ENCODE measurements at regions not wholly inside any gene's neighbourhood (a gene's known extent, or its start where the extent isn't known, plus 50 kb on each side); places are given as distances from the start of the nearest gene placed in this dataset.

DNA sequence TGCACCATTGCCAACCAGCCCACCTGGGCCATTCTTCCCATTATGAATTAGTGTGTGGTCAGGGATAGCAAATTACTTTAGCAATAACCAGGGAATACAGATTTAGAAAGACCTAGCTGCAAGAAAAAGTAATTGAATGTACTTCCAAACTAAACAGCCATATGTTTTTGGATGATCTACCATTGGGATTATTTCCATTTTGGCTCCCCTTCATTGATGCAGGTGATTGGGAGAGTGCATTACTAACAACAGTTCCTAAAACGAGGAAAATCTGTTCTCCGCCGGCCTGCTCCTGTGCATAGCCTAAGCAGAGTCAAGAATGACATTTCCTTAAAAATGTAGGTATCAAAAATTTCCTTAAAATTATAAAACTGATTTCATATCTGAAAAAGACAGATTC is 58.5 kb downstream of the MAIP1 start:
- no peak for DNase-seq

DNA sequence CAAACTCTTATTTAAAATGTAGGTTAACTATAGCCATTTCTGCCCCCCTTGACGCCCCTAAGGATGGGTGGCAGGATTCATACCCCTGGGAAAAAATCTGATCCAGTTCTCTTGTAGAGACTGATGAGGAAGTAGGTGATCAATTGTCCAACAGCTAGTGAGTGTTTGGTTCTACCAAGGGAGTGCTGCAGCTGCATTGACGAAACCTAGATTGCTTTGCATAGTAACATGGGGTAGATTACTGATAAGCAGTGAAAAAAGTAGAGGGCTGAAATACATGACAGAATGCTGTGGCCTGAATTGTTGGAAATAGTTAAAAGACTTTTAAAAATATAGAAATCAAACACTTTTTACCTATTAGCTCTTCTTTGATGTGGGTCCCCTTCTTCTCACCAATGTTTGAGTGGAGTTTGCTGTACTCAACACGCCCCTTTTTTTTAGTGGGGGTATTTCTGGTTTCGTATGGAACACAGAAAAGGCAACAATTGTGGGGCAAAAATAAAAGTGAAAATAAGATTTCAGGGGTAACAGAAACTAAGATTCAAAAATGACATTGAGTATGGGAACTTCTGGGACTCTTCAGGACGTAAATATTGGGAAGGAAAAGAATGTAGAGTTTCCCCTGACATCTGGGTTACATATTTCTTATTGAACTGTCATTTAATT is 66.2 kb downstream of the MAIP1 start:
- DNase-seq: no peak

DNA sequence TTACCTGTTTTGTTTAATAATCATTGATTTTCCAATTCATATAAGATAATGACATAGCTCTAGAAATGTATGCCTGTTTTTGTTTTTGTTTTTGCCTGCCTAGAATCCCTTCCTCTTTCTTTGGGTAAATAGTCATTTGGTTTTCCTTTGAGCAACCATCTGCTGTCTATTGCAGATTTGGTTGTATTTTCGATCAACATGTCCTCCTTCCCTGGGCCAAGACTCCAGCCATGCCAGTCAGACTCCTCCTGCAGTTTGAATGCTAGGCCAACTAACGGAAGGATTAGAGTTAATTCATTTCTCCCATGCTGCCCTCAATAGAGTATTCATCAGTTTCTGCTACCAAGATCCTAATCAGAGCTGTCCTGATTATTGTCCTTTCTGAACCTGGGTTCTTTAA is 67.1 kb downstream of the MAIP1 start:
- DNase-seq: no peak

DNA sequence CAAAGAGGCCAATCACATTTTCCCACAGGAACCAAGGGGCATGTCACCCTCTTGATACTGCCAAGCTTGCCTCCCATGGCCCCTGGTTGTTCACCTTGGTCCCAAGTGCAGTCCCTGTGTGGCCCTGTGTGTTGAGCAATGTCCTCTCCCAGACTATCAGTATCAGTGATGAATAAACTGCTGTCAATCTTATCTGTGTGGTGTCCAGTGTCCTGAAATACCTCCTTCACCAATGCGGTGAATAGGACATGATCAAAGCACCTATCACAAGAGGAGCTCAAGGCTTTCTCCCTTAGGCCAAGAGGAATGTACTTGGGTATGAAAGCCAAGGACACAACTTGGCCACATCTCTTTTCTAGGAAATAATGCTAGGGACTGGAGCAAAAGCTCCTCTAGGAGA is 68.2 kb downstream of the MAIP1 start:
- DNase-seq: no peak

DNA sequence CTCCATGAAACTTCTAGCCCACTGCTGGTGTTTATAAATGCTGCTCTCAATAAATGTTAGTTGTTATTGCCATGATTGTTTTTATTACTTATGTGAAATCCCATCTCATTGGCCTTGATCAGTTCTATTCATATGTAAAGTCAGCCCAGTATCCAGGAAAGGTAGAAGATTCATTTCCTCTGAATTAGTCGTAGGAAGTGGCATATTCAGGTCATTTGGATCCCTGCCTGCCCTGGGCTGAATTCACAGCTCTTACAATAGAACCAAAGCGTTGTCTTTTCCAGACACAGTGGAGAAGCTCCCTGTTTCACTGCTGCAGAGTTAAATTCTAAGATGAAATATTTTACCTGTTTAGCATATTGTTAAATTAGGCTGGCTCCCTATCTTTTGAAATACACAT is 70.3 kb downstream of the MAIP1 start:
- DNase-seq: no peak

DNA sequence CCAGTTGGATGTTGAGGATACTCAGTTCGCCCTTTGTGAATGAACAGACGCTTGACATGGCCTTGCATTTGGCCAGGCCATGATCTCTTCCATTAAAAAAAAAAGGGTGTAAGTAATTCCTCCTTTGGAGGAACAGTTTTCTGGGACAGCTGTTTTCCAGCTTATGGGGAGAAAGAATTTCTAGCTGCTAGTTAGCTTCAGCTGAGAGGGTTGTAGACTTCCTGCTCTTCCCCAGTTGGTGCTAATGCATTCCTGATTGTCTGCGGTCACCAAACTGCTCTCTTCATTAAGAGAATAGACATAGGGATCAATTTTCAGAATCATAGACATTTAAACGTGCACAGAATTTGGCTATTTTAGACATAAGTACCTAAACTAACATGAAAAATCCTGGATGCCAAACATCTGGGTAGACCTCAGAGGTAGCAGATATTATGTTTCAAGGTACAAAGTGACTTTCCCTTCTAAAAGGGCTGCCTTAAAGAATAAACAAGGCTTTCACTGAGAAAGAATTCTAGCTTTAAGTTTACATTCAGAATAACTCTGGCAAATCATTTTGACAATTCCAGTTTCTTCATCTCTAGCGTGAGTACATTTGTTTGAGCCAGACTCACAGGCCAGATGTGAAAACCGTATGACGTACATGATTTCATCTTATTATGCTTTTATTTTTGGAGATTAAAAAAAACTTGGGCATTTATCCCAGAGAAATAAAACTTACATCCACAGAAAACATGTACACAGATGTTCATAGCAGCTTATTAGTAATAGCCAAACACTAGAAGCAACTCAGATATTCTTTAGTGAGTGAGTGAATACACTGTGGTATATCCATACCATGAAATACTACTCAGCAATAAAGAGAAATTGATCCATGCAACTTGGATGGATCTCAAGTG is 71.2 kb downstream of the MAIP1 start:
- DNase-seq: no peak

DNA sequence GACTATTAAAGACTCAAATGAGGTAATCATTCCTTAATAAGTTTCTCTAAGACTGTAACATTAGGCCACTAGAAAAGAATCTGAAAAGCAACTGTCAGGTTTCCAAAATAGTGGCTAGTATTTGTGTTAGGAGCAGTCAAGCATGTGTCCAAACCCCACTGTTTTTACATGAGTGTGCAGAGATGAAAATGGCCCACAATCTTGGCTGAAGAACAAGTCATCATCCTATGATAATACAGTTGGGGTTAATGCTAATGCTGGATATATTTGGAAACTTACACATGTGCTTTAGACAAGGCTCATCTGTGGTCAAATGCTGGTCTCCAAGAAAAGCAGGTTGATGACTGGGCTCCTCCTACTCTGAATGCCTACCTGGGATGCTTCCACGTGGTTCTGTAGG is 73.6 kb downstream of the MAIP1 start:
- no peak for DNase-seq

DNA sequence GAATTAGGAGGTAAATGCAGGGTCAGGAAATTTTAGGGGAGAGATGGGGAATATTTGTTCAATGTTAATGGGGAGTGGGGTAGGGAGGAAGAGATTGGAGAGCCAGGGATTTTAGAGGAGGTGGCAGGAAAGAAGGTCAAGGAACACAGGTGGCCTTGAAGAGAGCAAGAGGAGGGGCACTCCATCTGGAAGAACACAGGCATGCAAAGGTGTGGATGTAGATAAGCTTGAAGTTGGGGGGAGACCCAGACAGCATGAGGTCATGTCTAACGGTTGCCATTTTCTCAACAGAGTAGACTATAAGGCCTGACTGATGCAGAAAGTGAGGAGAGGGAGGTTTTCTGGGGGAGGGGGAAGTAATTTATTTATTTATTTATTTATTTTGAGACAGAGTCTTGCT is 77.5 kb downstream of the MAIP1 start:
- DNase-seq: no peak

DNA sequence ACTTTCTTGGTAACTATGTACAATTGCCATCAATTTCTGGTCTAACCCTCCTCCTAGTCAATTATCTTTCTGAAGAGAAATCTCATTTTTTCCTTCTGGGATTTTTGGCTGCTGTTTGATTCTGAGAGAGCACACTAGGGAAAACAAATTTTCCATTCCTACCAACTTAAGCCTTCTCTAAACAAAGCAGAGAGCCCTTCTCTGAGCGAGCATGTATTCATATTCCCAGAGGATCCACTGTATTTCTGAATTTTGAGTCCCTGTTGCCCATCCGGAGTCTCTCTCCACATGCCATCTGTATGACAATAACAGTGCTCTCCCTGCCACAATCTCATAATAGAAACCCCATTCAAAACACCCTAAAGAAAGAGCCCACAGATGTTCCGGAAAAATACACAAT is 78.5 kb downstream of the MAIP1 start:
- DNase-seq: peak; percentile 17

DNA sequence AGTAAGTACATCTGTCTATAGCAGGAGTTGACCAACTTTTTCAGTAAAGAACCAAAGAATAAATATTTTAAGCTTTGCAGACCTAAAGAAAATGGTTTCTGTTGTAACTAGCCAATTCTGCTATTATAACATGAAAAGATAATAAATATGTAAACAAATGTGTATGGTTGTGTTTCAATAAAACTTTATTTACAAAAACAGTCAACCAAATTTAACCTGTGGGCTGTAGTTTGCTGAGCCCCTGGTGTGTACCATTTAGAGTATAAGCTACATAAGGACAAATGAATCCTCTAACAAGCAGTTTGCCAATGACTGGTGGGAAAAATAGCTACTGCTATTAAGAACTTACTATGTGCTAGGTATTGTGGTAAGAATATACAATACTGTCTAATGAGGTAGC is 79.4 kb downstream of the MAIP1 start:
- DNase-seq: no peak

DNA sequence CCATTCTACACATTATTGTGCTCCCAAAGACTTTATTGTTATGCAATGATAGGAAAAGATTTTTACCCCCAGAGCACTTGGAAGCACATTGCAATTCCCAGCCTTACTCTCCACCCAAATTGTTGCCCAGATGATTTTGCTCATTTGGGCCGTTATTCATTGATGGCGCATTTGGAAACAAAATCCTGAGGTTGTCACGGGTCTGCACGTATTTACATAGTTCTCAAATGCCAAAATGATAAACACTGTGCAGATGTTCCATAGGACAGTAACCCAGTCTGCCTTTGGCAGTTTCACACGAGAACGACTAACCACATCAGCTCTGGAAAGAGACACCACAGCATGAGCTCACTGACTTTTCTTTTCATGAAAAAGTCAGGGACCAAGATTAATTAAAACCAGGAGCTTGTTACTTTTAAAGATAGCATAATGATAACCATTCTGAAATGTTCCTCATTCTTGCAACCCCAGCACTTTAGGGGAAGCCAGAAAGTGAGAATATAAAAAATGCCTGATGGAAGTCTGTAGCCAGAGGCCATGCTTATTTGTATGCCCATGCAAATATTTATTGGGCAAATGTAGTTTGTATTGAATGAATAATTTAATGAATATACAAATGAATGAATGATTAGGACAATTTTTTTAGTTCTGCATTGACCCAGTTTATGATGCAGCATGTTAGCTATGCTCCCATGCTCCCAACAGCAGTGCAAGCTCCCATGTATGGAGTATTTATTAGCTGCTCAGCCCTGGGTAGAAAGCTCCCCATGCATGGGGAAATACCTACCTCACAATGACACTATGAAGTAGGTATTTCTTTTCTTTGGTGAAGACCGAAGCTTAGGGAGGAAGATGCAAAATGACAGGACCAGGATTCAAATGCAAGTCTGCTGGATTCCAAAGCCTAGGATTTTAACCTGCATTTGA is 84.6 kb downstream of the MAIP1 start:
- no peak for DNase-seq

DNA sequence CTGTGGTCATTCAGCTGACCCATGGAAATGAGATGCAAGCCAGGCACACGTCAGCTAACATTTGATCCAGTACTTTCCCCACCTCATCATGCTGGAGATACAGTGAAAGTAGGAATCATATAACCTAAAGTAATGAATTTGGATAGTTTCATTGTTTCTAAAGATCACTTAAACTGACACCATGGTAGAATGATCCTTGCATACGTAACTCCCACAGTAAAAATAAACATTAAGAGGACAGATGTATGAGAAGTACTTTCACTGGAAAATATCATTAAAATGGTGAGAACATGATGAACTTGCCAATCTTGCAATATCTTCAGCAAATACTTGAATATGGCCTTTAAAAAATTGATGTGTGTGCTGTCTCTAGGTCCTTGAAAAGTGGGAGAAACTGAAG is 85.4 kb downstream of the MAIP1 start:
- no peak for DNase-seq

DNA sequence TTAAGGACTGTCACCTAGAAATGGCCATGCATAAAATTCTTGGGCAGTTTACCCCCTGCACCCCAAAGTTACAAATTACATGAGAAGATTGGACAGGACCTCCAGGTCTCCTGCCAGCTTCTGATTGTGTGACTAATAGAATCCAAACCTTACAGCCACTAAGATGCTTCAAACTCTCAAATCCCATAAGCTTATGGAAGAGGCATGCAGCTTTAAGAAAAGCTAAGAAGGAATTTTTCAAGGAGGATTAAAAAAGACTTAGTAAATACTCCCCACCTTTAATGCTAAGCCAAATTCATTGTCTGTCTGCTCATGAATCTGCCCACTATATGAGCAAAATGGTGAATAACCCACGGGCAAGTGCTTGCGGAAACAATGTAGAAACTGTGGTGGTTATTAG is 86.3 kb downstream of the MAIP1 start:
- peak; percentile 91 for DNase-seq

DNA sequence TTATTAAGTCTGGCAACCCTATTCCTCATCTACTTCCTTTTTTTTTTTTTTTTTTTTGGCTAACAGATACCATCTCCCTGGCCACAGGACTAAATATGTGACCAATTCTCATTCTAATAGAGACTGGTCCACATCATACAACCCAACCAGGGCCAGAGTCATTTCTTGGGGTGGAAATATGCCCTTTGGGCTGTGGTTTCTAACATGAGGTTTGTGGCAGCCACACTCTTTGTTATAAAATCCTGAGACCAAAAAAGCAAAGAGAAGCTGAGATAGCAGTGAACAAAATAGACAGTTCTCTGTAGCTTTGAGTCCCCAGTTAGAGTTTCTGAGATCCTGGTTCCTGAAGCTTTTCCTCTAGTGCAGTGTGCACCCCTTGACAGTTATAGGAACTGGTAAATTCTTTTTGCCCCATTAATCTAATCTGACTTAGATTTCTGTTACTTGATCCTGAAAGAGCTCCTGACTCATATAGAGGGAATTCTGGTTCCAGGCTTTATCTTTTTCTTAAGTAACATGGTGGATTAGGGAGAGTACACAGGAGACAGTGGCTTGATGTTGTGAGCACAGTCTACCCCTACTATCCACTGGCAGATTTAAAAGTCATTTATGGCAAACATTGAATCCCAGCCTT is 86.8 kb downstream of the MAIP1 start:
- DNase-seq: peak; percentile 75

DNA sequence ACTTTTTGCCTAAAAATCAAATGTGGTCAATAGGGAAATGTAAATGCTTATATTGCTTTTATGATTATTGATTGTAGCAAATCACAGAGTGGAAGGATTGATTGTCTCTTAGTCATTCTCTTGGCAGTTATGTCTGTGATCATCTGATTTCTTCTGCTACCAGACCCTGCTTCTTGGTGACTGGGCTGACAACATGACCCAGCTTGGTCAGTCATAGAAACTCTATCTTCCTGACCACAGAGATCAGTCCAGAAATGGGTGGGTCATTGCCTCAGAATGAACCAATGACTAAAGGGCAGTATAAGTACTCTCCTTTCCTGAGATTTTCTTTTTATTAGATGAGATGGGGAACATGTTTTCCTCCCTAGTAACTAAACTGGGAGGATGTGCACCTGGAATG is 87.6 kb downstream of the MAIP1 start:
- no peak for DNase-seq

DNA sequence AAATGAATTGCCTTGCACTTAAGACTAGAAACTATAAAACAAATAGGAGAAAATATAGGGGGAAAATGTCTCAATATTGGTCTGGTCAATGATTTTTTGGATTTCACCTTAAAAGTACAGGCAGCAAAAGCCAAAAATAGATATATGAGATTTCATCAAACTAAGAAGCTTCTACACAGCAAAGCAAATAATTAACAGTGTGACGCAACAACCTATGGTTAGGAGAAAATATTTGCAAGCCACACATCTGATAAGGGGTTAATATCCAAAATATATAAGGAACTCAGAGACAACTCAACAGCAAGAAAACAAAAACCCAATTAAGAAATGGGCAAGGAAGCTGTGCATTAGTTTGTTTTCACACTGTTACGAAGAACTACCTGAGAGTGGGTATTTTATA is 89.1 kb downstream of the MAIP1 start:
- DNase-seq: no peak

DNA sequence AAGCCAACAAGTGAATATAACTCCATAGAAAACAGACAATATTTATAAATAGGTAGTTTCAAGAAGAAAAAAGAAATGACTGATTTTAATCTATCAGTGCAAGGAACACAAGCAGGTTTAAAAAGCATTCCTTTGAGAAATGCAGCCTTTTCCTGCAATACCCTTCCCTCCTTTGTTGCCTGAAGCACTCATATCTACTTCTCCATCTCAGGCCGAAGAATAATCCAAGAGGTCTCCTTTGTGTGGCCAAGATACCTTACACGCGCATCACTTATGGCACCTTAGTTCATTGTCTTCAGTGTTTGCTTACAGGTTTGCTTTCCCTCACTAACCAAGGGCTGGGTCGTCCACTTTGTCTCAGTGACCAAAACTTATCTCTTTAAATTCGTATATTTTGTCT is 93.0 kb downstream of the MAIP1 start:
- no peak for DNase-seq

DNA sequence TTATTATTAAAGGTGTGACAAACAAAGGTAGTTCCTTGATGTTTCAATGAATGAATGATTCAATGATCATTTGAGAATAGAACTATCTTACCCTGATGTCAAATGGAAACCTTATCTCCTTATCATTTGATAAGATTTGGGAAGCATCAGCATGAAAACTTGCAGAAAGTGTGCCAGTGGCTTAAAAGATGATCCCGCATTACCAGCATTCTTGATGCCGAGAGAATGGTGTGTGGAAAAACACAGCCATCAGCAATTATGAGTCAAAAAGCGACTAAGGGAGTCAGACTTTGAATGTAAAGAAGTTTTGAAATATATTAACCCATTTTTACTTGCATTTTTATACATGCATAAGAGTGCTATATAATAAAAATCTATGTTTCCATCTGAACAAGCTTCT is 93.7 kb downstream of the MAIP1 start:
- DNase-seq: no peak

DNA sequence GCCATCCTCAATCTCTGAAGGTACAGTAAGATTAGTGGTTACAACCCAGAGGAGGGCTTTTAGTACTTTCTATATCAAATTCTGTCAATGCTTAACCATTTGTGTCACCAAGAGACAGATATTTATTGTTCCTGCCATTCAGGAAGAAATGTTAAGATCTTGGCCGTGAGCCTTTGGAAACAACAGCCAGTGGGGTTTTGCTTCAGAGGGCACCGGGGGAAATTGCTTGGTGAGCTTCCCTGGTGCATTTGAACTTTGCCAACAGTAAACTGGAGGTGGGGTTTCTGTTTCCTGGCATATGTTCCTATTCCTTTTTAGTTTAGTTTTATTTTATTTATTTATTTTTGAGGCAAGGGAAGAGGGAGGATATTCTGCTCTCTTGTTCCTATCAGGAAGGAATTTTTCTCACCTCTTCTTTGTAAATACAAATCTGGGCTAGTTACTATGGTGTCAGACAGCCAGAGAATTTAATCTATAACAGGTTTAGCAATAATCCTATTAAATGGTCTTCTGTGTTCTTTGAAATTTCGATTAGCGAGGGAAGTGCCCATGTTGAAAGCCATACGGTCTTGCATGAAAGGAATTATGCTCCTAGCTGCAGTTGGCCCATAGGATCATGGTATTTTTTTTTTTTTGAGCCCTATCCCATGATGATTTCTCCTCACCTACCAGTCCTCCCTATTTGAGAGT is 95.7 kb downstream of the MAIP1 start:
- DNase-seq: peak; percentile 98

DNA sequence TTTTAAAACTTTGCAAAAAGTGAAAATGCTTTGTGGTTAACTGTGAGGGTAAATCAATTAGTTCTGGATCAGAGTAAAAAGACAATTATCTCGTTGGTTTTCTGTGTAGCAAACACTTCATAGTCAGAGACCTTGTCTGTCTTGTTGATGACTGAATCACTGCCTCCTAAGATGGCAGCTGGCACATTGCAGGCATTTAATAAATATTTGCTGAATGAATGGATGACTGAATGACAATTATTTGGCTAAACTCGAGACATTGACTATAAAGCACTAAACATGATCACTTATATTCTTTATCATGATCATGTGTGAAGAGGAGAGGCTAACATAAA is 96.2 kb downstream of the MAIP1 start:
- peak; percentile 80 for DNase-seq

DNA sequence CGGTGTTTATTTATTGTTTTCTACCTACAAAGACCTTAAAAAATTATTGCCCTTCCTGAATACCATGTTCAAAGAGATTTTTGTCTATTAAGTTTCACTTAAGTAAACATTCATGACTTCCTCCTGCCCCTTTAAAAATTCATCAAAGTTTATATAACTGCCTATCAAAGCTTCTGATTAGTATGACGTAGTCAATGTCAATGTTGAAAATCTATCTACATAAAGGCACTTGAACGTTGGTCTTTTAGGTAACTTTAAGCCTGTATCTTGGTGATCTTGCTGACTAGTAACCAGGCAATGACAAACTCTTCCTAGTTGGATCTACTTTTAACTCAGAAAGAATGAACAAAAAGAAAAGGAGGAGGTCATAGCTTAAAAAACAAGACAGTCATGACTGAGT is 97.2 kb downstream of the MAIP1 start:
- DNase-seq: no peak

DNA sequence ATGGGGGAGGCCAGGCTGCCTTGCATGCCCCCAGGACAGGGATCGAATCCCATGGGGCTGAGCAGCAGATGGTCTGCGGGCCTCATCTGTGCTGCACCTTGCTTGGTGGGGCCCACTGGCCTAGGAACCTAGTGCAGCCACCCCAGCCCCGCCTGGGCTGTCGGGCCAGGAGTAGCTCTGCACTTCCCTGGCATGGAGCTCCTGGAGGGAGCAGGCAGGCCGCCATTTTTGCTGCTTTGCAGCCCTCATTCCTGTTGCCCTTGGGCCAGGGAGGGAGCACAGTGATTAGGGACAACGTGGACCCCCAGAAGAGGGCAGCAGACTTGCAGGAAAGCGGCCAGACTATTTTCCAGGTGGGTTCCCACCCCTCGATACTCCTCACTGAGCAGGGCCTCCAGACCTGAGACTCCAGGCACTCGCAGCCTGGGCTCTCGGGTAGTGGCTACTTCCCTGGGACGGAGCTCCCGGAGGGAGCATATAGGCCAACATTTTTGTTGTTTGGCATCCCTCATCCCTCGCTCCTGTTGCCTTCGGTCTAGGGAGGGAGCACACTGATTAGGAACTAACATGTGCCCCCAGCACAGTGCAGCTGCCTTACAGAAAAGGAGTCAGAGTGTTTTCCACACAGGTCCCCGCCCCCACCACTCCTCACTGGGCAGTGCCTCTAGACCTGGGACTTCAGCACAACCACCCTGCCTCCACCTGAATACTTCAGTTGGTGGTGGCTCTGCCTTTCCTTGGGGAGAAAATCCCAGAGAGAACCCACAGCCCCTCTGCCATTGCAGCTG is 99.5 kb downstream of the MAIP1 start:
- DNase-seq: peak; percentile 7

Measured in NCI-H82 (cell line).